Natural killer cell (primary cell): ENCODE measurements at regions not wholly inside any gene's neighbourhood (a gene's known extent, or its start where the extent isn't known, plus 50 kb on each side); places are given as distances from the start of the nearest gene placed in this dataset.

Experiments
- ATAC-seq, 3 donors: fragments of 150-1000 bp in 2 of 3; fragments of 200-7000 bp in 1 of 3; cut with Tn5 transposase; 1 replicate in 1 of 3; 2 replicates in 2 of 3; pipeline ENCODE4 v1.10.0; 2021; ENCODE audit warnings: mild to moderate bottlenecking in 2 of 3, moderate library complexity in 2 of 3
- DNase-seq, 2 donors: peaks; one replicate each; pipeline versions ENCODE4 v3.0.0 to v3.0.0-alpha.2; 2013 to 2021; ENCODE audit warnings: mixed read lengths in 1 of 2
- H3K27ac ChIP-seq: one replicate; pipeline ENCODE4 v1.5.1; 2013; ENCODE audit warnings: mild to moderate bottlenecking, low read length
- H3K27me3 ChIP-seq: one replicate; pipeline ENCODE4 v1.6.1; 2013; ENCODE audit warnings: low read length; ENCODE audit not compliant: control insufficient read depth, insufficient read depth
- H3K36me3 ChIP-seq: one replicate; pipeline ENCODE4 v1.6.1; 2013; ENCODE audit warnings: low read length; ENCODE audit not compliant: control insufficient read depth, insufficient read depth
- H3K4me1 ChIP-seq: one replicate; pipeline ENCODE4 v1.6.1; 2013; ENCODE audit warnings: low read length; ENCODE audit not compliant: control insufficient read depth, insufficient read depth
- H3K4me3 ChIP-seq: one replicate; pipeline ENCODE4 v1.5.1; 2013; ENCODE audit warnings: low read length
- H3K9me3 ChIP-seq: one replicate; pipeline ENCODE4 v1.6.1; 2013; ENCODE audit warnings: low read length; ENCODE audit not compliant: control insufficient read depth, insufficient read depth
- H3K27ac Mint-ChIP-seq, 2 donors: one replicate each; pipeline ENCODE4 v1.8.0; 2022; ENCODE audit warnings: mild to moderate bottlenecking in 2 of 2, mixed read lengths in 2 of 2, moderate library complexity in 1 of 2
- H3K27me3 Mint-ChIP-seq, 2 donors: one replicate each; pipeline ENCODE4 v1.8.0; 2022; ENCODE audit warnings: low read depth in 2 of 2, mixed read lengths in 2 of 2
- H3K36me3 Mint-ChIP-seq: one replicate; pipeline ENCODE4 v1.8.0; 2022; ENCODE audit warnings: mixed read lengths
- H3K4me1 Mint-ChIP-seq, 2 donors: one replicate each; pipeline ENCODE4 v1.8.0; 2022; ENCODE audit warnings: mixed read lengths in 2 of 2
- H3K4me3 Mint-ChIP-seq: one replicate; pipeline ENCODE4 v1.8.0; 2022; ENCODE audit warnings: mild to moderate bottlenecking, moderate library complexity, mixed read lengths
- H3K9me3 Mint-ChIP-seq, 2 donors: one replicate each; pipeline ENCODE4 v1.8.0; 2022; ENCODE audit warnings: mixed read lengths in 2 of 2
- CTCF ChIP-seq: fragments of 200-600 bp; IDR thresholded peaks from one replicate; pipeline ENCODE4 v1.8.0; 2022; ENCODE audit warnings: antibody characterized with exemption
- WGBS: methylation state at CpG from one replicate; pipeline ENCODE4 v1.1.7; 2013; ENCODE audit warnings: missing lambda C conversion rate; ENCODE audit not compliant: insufficient coverage; 5-methylcytosine and 5-hydroxymethylcytosine counted together
- intact Hi-C: fragments of 100-400 bp; cut with micrococcal nuclease; formaldehyde crosslinking; loops from one replicate; pipeline ENCODE4 v1.14.2; 2022

GRCh38 chr2:139964721-139965440, 1184.7 kb upstream of the NXPH2 start:
- Mint-ChIP-seq H3K36me3 (peaks cover 5% of the 10 kb centered on the region), H3K4me3 (no peak overlapping the region), H3K4me1 (no peaks in the 10 kb centered on the region), H3K9me3 (peaks cover 13 to 18% of the 10 kb centered on the region in 2 donors), H3K27ac (no peak overlapping the region), H3K27me3 (no peaks in the 10 kb centered on the region)
- TF ChIP-seq CTCF = no peak
- intact Hi-C loops = no loop called here
- no peak overlapping the region for H3K4me3 ChIP-seq
- H3K27ac ChIP-seq = no peak overlapping the region
- WGBS = 77% methylated on average over 1 of the region's 3 CpGs
- no peaks in the 10 kb centered on the region for H3K27me3 ChIP-seq
- DNase-seq (no peak), ATAC-seq (no peak)
- H3K9me3 ChIP-seq = no peaks in the 10 kb centered on the region
- no peaks in the 10 kb centered on the region for H3K4me1 ChIP-seq
- H3K36me3 ChIP-seq = no peaks in the 10 kb centered on the region

DNA sequence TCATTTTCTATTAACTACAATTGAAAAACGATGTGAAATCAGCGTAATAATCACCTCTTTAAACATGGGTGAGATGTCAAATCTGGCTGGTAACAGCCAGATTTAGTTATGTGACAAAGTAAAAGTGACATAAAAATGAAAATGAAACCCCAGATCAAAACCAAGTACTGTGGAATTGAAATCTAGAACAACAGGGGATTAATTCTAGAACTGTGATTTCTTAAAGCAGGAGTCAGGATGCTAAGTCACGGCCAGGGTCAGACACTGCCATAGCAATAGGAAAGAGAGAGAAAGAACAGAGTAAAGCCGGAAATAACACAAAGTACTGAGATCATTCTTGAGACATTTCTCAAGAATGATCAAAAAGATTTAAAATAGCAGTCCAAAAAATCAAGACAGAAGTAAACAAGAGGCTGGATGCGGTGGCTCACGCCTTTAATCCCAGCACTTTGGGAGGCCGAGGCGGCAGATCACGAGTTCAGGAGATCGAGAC, 1183.7 kb upstream of the NXPH2 start:
- no peaks in the 10 kb centered on the region for H3K9me3 ChIP-seq
- no peak overlapping the region for H3K4me3 Mint-ChIP-seq
- TF ChIP-seq CTCF = no peak
- intact Hi-C loops = no loop called here
- WGBS = 77% methylated on average over 8 of the region's 10 CpGs
- no peaks in the 10 kb centered on the region for H3K27me3 ChIP-seq
- no peaks in the 10 kb centered on the region for H3K27me3 Mint-ChIP-seq
- peaks cover 5% of the 10 kb centered on the region for H3K36me3 Mint-ChIP-seq
- DNase-seq (no peak), ATAC-seq (no peak)
- no peak overlapping the region for H3K27ac Mint-ChIP-seq
- H3K9me3 Mint-ChIP-seq = peaks cover 13 to 18% of the 10 kb centered on the region in 2 donors
- no peaks in the 10 kb centered on the region for H3K36me3 ChIP-seq
- H3K4me1 ChIP-seq = no peaks in the 10 kb centered on the region
- H3K4me1 Mint-ChIP-seq = no peaks in the 10 kb centered on the region
- H3K4me3 ChIP-seq = no peak overlapping the region
- H3K27ac ChIP-seq = no peak overlapping the region

GRCh38 chr2:139949242-139949972, 1169.2 kb upstream of the NXPH2 start:
- whole genome bisulfite sequencing = 93% methylated on average over 5 of the region's 6 CpGs
- Histone ChIP-seq H3K36me3 (no peaks in the 10 kb centered on the region), H3K27ac (no peak overlapping the region), H3K4me1 (no peaks in the 10 kb centered on the region), H3K9me3 (peaks cover 3% of the 10 kb centered on the region), H3K27me3 (no peaks in the 10 kb centered on the region), H3K4me3 (no peak overlapping the region)
- ATAC-seq = no peak
- no peaks in the 10 kb centered on the region for H3K27me3 Mint-ChIP-seq
- no peak for TF ChIP-seq CTCF
- H3K36me3 Mint-ChIP-seq = peaks cover 10% of the 10 kb centered on the region
- DNase-seq = no peak
- H3K4me3 Mint-ChIP-seq = no peak overlapping the region
- peaks cover 18 to 30% of the 10 kb centered on the region in 2 donors for H3K9me3 Mint-ChIP-seq
- intact Hi-C loops = no loop called here
- H3K27ac Mint-ChIP-seq = no peak overlapping the region
- H3K4me1 Mint-ChIP-seq = no peaks in the 10 kb centered on the region
